ENCODE measurements at regions not wholly inside any gene's neighbourhood (a gene's known extent, or its start where the extent isn't known, plus 50 kb on each side); places are given as distances from the start of the nearest gene placed in this dataset.

- TF ChIP-seq CTCF (IDR thresholded peaks at IDR 0.05): no peak
- no peak for TF ChIP-seq POLR2A (IDR thresholded peaks at IDR 0.05)
- no peak for TF ChIP-seq POLR2AphosphoS5 (IDR thresholded peaks at IDR 0.05)
These were observed 407.5 kb upstream of the RNF32 start for GRCh38 chr7:156232931-156233705.
